ENCODE measurements at regions not wholly inside any gene's neighbourhood (a gene's known extent, or its start where the extent isn't known, plus 50 kb on each side); places are given as distances from the start of the nearest gene placed in this dataset.

DNA sequence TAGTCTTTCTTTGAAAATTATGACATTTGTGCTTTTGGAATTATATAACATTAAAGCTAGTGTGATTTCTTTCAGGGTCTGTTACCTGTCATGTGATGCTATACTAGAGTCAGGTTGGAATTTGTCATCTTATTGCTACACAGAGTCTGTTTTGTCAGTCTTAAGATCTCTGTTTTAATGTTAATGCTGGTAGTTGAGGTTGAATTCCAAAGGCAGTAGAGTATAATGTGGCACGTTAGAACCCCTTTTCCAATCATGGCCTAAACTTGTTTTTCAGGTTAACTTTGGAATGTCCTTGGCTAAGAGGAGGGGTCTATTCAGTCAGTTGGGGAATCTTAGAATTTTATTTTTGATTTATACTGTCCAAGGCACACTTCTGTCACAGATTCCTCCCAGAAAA is 258.5 kb downstream of the PABPC4L start:
- no peak overlapping the region for H3K4ac ChIP-seq (ENCODE audit: low read depth, low read length)
- no peak overlapping the region for H2AK9ac ChIP-seq (replicated peaks; ENCODE audit: low read depth, low read length, poor library complexity)
- no peaks in the 10 kb centered on the region for H3K9me1 ChIP-seq (ENCODE audit: insufficient read depth, low read length)
- no peaks in the 10 kb centered on the region for H3K27me3 ChIP-seq (ENCODE audit: control insufficient read depth, insufficient read depth, low read length)
- no peak overlapping the region for H2BK5ac ChIP-seq (ENCODE audit: low read depth, low read length, poor library complexity, severe bottlenecking)
- in situ Hi-C loops (cut with MboI; ENCODE audit: low sequenced_read_pairs): no loop called here
- POLR2A ChIA-PET (ENCODE audit: unreplicated experiment): no interaction called here
- H2BK15ac ChIP-seq (ENCODE audit: low read depth, low read length): no peak overlapping the region
- no peak overlapping the region for H3K4me2 ChIP-seq (ENCODE audit: low read depth, low read length)
- no peak overlapping the region for H3K27ac ChIP-seq (ENCODE audit: insufficient read depth, low read length)
- no peaks in the 10 kb centered on the region for H3K36me3 ChIP-seq (ENCODE audit: control insufficient read depth, insufficient read depth, low read length)
- no peak overlapping the region for H2BK20ac ChIP-seq (ENCODE audit: low read depth, low read length)
- no peak overlapping the region for H4K5ac ChIP-seq (ENCODE audit: low read depth, low read length)
- no CpG with 5 or more reads among the region's 1 CpG for WGBS, 2 experiments (ENCODE audit: extremely low coverage in 2 of 2, insufficient read length in 1 of 2)
- no peak for ATAC-seq (ENCODE audit: low read depth)
- no peaks in the 10 kb centered on the region for H3K9me3 ChIP-seq (ENCODE audit: control insufficient read depth, insufficient read depth, low read length)
- no peak overlapping the region for H3K23ac ChIP-seq (ENCODE audit: low read depth, low read length)
- no peaks in the 10 kb centered on the region for H3K4me1 ChIP-seq (ENCODE audit: control insufficient read depth, insufficient read depth, low read length)
- H3K9ac ChIP-seq (ENCODE audit: low read depth, low read length): no peak overlapping the region
- H3K18ac ChIP-seq (ENCODE audit: low read depth, low read length): no peak overlapping the region
- H3K79me1 ChIP-seq (ENCODE audit: low read depth in 1 of 2, low read length in 2 of 2): no peaks in the 10 kb centered on the region
- no peak overlapping the region for H4K91ac ChIP-seq (ENCODE audit: insufficient read depth, low read depth, low read length)
- TF ChIP-seq MXI1 (IDR thresholded peaks at IDR 0.05; ENCODE audit: borderline replicate concordance, low read depth, low read length) (no peak), RCOR1 (IDR thresholded peaks at IDR 0.05; ENCODE audit: insufficient replicate concordance, low read length) (no peak), POLR2A (IDR thresholded peaks at IDR 0.05; ENCODE audit: low read depth, low read length) (no peak), MAZ (IDR thresholded peaks at IDR 0.05; ENCODE audit: borderline replicate concordance, low read depth, low read length) (no peak), MAFK (IDR thresholded peaks at IDR 0.05; ENCODE audit: low read depth, low read length) (no peak), CHD1 (IDR thresholded peaks at IDR 0.05; ENCODE audit: low read depth, low read length) (no peak), FOS (IDR thresholded peaks at IDR 0.05; ENCODE audit: low read depth, low read length) (no peak)
- TF ChIP-seq, protein P1, sequence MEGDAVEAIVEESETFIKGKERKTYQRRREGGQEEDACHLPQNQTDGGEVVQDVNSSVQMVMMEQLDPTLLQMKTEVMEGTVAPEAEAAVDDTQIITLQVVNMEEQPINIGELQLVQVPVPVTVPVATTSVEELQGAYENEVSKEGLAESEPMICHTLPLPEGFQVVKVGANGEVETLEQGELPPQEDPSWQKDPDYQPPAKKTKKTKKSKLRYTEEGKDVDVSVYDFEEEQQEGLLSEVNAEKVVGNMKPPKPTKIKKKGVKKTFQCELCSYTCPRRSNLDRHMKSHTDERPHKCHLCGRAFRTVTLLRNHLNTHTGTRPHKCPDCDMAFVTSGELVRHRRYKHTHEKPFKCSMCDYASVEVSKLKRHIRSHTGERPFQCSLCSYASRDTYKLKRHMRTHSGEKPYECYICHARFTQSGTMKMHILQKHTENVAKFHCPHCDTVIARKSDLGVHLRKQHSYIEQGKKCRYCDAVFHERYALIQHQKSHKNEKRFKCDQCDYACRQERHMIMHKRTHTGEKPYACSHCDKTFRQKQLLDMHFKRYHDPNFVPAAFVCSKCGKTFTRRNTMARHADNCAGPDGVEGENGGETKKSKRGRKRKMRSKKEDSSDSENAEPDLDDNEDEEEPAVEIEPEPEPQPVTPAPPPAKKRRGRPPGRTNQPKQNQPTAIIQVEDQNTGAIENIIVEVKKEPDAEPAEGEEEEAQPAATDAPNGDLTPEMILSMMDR (conservative IDR thresholded peaks at IDR 0.05; ENCODE audit: low read depth, low read length): no peak
- TF ChIP-seq, protein P2, sequence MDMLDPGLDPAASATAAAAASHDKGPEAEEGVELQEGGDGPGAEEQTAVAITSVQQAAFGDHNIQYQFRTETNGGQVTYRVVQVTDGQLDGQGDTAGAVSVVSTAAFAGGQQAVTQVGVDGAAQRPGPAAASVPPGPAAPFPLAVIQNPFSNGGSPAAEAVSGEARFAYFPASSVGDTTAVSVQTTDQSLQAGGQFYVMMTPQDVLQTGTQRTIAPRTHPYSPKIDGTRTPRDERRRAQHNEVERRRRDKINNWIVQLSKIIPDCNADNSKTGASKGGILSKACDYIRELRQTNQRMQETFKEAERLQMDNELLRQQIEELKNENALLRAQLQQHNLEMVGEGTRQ (IDR thresholded peaks at IDR 0.05; ENCODE audit: low read depth, low read length): no peak
- H4K20me1 ChIP-seq (ENCODE audit: insufficient read depth, low read length): no peaks in the 10 kb centered on the region
- CTCF ChIA-PET: no interaction called here
- H3K14ac ChIP-seq (replicated peaks; ENCODE audit: low read depth, low read length): no peak overlapping the region
- H2BK120ac ChIP-seq (ENCODE audit: low read depth, low read length): no peak overlapping the region
- intact Hi-C loops (cut with micrococcal nuclease): no loop called here
- dilution Hi-C loops (cut with HindIII; ENCODE audit: low sequenced_read_pairs, unreplicated experiment): no loop called here
- DNase-seq: no peak
- H2AK5ac ChIP-seq (ENCODE audit: low read depth, low read length): no peak overlapping the region
- H3K56ac ChIP-seq (ENCODE audit: extremely low read depth, insufficient read depth, low read length): no peak overlapping the region
- H2AFZ ChIP-seq (replicated peaks; ENCODE audit: low read length, poor library complexity): no peak overlapping the region
- BruUV-seq (replicated peaks): no TSS peak
- H4K8ac ChIP-seq (ENCODE audit: low read depth in 2 of 2, low read length in 2 of 2): no peak overlapping the region
- H3K4me3 ChIP-seq (ENCODE audit: insufficient read depth, low read depth, low read length): no peak overlapping the region

All from IMR-90 (cell line).